ENCODE measurements at regions not wholly inside any gene's neighbourhood (a gene's known extent, or its start where the extent isn't known, plus 50 kb on each side); places are given as distances from the start of the nearest gene placed in this dataset.

GRCh38 chr13:44118881-44119280 is 239.2 kb downstream of the LACC1 start:
- H3K27ac Mint-ChIP-seq: peak overlapping the region; percentile 13
- H3K36me3 Mint-ChIP-seq (ENCODE audit: insufficient read depth in 2 of 2): peaks cover 0 to 4% of the 10 kb centered on the region in 2 donors
- H3K4me1 Mint-ChIP-seq (ENCODE audit: low read depth): no peaks in the 10 kb centered on the region
- ATAC-seq (replicated peaks in 1 of 2) (no peak), DNase-seq (no peak)
- H3K9me3 Mint-ChIP-seq: peaks cover 2 to 5% of the 10 kb centered on the region in 2 donors
- no peak overlapping the region for H3K4me3 Mint-ChIP-seq
- no peaks in the 10 kb centered on the region for H3K27me3 Mint-ChIP-seq (ENCODE audit: low read depth)

DNA sequence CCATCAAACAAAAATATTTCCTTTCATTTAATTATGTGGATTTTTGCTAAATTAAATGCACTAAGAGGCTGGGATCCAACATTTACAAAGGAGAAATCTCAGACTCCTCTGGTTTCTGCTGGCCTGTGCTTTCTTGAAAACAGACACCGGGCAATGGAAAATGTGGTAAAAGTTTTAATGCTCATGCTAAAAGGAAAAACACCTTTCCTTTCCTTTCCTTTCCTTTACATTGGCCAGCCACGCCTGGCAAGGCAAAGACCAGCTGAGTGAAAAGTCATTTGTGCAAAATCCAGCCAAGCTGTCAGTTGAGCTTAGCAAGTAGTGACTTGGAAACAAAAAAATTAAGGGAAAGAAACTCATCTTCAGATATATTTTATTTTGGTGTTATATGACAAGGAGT is 240.3 kb downstream of the LACC1 start:
- Mint-ChIP-seq H3K4me1 (ENCODE audit: low read depth) (no peaks in the 10 kb centered on the region), H3K4me3 (no peak overlapping the region), H3K27me3 (ENCODE audit: low read depth) (no peaks in the 10 kb centered on the region), H3K9me3 (peaks cover 2 to 7% of the 10 kb centered on the region in 2 donors), H3K36me3 (ENCODE audit: insufficient read depth in 2 of 2) (peaks cover 0 to 4% of the 10 kb centered on the region in 2 donors), H3K27ac (no peak overlapping the region)
- DNase-seq: no peak
- no peak for ATAC-seq (replicated peaks in 1 of 2)

GRCh38 chr13:44120849-44121755 is 241.4 kb downstream of the LACC1 start:
- Mint-ChIP-seq H3K27me3 (ENCODE audit: low read depth) (no peaks in the 10 kb centered on the region), H3K4me3 (no peak overlapping the region), H3K9me3 (peaks cover 2 to 10% of the 10 kb centered on the region in 2 donors), H3K27ac (no peak overlapping the region), H3K36me3 (ENCODE audit: insufficient read depth in 2 of 2) (peaks cover 0 to 4% of the 10 kb centered on the region in 2 donors), H3K4me1 (ENCODE audit: low read depth) (no peaks in the 10 kb centered on the region)
- DNase-seq (no peak), ATAC-seq (replicated peaks in 1 of 2) (no peak)

- Mint-ChIP-seq H3K36me3 (ENCODE audit: insufficient read depth in 2 of 2) (peaks cover 0 to 4% of the 10 kb centered on the region in 2 donors), H3K27ac (no peak overlapping the region), H3K4me3 (no peak overlapping the region), H3K9me3 (peaks cover 2 to 10% of the 10 kb centered on the region in 2 donors), H3K4me1 (ENCODE audit: low read depth) (no peaks in the 10 kb centered on the region), H3K27me3 (ENCODE audit: low read depth) (no peaks in the 10 kb centered on the region)
- DNase-seq: no peak
- no peak for ATAC-seq (replicated peaks in 1 of 2)
These were observed 244.6 kb downstream of the LACC1 start for GRCh38 chr13:44124352-44124751.

- peaks cover 2 to 10% of the 10 kb centered on the region in 2 donors for H3K9me3 Mint-ChIP-seq
- H3K4me3 Mint-ChIP-seq: no peak overlapping the region
- H3K27me3 Mint-ChIP-seq (ENCODE audit: low read depth): peaks cover 10% of the 10 kb centered on the region
- no peaks in the 10 kb centered on the region for H3K4me1 Mint-ChIP-seq (ENCODE audit: low read depth)
- no peak for DNase-seq
- H3K27ac Mint-ChIP-seq: no peak overlapping the region
- no peak for ATAC-seq (replicated peaks in 1 of 2)
- peaks cover 0 to 4% of the 10 kb centered on the region in 2 donors for H3K36me3 Mint-ChIP-seq (ENCODE audit: insufficient read depth in 2 of 2)
These were observed 246.3 kb downstream of the LACC1 start for GRCh38 chr13:44125943-44126469.

DNA sequence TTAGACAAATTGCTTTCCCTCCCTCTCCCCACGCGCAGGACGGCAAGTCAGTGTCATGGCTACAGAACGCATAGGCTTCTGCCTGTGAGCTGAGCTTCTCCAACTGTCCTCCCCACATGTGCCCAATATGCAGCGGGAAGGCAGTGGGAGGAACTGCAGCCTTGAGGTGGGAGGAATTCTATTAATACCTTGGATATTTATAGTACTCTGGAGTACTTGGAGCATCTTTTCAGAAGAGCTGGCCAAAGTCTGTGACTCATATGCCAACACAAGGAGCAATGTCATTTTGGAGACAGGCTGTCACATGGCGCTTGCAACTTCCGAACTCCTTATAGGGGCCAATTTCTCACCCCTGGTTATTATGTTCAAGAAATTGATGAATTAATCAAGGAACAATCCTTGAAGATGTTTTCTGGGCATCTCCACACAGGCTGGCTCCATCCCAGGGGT is 245.0 kb upstream of the SERP2 start:
- H3K9me3 Mint-ChIP-seq: peaks cover 0 to 7% of the 10 kb centered on the region in 2 donors
- no peaks in the 10 kb centered on the region for H3K4me1 Mint-ChIP-seq (ENCODE audit: low read depth)
- H3K4me3 Mint-ChIP-seq: no peak overlapping the region
- peaks cover 0 to 1% of the 10 kb centered on the region in 2 donors for H3K36me3 Mint-ChIP-seq (ENCODE audit: insufficient read depth in 2 of 2)
- DNase-seq: no peak
- no peak overlapping the region for H3K27ac Mint-ChIP-seq
- H3K27me3 Mint-ChIP-seq (ENCODE audit: low read depth): peaks cover 20% of the 10 kb centered on the region
- no peak for ATAC-seq (replicated peaks in 1 of 2)

DNA sequence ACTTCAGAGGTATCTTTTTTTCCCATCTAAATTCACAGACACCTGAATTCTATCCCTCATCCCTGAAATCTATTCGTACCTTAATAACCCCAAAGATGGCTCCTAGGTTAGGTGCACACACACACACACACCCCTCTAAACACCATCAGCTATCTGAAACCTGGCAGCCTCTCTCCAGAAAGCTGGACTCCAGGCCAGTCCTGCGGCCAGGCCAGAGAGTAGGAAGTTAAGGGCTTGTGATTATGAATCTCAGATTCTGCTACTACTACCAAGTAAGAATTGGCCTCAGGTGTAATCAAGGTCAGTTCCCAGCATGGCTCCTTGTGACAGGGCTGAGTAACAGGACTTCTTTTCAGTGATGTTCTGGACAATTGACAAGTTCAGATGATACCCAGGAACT is 244.2 kb upstream of the SERP2 start:
- no peak overlapping the region for H3K4me3 Mint-ChIP-seq
- no peaks in the 10 kb centered on the region for H3K36me3 Mint-ChIP-seq (ENCODE audit: insufficient read depth in 2 of 2)
- peaks cover 20% of the 10 kb centered on the region for H3K27me3 Mint-ChIP-seq (ENCODE audit: low read depth)
- H3K27ac Mint-ChIP-seq: no peak overlapping the region
- peaks cover 0 to 3% of the 10 kb centered on the region in 2 donors for H3K9me3 Mint-ChIP-seq
- DNase-seq (no peak), ATAC-seq (replicated peaks in 1 of 2) (no peak)
- H3K4me1 Mint-ChIP-seq (ENCODE audit: low read depth): no peaks in the 10 kb centered on the region

DNA sequence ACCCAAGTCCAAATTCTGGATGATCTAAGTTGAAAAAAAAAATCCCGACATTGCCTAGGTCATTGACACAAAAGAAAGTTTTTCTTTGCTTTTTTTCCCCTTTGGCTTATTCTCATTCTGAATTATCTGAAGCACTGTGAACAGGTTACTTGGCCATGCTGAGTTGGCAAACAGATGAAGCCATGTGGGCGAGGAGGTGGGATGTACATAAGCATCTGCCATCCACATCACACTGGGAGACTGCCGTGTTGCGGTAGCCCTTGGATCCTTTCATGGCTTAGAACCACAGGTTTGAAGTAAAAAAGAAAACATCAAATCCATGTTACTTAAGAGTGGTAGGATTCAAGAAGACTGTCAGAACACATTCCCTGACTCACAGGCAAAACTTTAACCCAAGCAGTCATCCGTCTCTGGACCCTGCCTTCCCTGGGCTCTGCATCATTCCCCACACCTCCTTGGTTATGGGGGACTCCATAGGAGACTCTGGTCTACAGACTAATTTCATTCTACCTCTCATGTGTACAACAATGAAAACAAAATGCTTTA is 242.5 kb upstream of the SERP2 start:
- Mint-ChIP-seq H3K36me3 (ENCODE audit: insufficient read depth in 2 of 2) (no peaks in the 10 kb centered on the region), H3K27ac (no peak overlapping the region), H3K4me3 (no peak overlapping the region), H3K4me1 (ENCODE audit: low read depth) (no peaks in the 10 kb centered on the region), H3K9me3 (no peaks in the 10 kb centered on the region), H3K27me3 (ENCODE audit: low read depth) (peaks cover 20% of the 10 kb centered on the region)
- ATAC-seq (replicated peaks in 1 of 2) (no peak), DNase-seq (no peak)

- Mint-ChIP-seq H3K9me3 (no peaks in the 10 kb centered on the region), H3K27ac (no peak overlapping the region), H3K27me3 (ENCODE audit: low read depth) (peaks cover 20% of the 10 kb centered on the region), H3K36me3 (ENCODE audit: insufficient read depth in 2 of 2) (no peaks in the 10 kb centered on the region), H3K4me1 (ENCODE audit: low read depth) (peaks cover 11% of the 10 kb centered on the region), H3K4me3 (no peak overlapping the region)
- no peak for ATAC-seq (replicated peaks in 1 of 2)
- DNase-seq: no peak
These were observed 240.9 kb upstream of the SERP2 start for GRCh38 chr13:44132710-44133109.

- no peaks in the 10 kb centered on the region for H3K36me3 Mint-ChIP-seq (ENCODE audit: insufficient read depth in 2 of 2)
- H3K9me3 Mint-ChIP-seq: no peaks in the 10 kb centered on the region
- ATAC-seq (replicated peaks in 1 of 2) (no peak), DNase-seq (no peak)
- H3K27me3 Mint-ChIP-seq (ENCODE audit: low read depth): peaks cover 20% of the 10 kb centered on the region
- no peak overlapping the region for H3K27ac Mint-ChIP-seq
- H3K4me3 Mint-ChIP-seq: no peak overlapping the region
- peaks cover 11% of the 10 kb centered on the region for H3K4me1 Mint-ChIP-seq (ENCODE audit: low read depth)
These were observed 240.0 kb upstream of the SERP2 start for GRCh38 chr13:44133626-44134025.

DNA sequence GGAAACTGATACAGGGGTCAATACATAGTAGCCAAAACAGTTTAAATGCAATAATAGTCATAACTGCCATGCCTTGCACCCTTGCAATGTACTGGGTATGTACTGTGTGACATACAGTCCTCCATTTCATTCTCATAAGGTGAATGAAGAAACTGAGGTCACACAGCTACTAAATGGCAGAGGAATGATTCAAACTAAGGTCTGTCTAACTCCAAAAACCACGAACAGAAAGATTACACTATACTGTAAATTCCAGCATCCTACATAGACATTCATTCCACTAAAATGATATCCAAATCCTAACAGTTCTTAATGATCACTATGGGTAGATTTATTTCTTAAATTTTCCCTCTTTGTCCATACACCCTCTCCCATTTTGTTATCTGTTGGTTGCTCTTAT is 238.1 kb upstream of the SERP2 start:
- DNase-seq: no peak
- Mint-ChIP-seq H3K9me3 (no peaks in the 10 kb centered on the region), H3K4me3 (no peak overlapping the region), H3K27ac (no peak overlapping the region), H3K4me1 (ENCODE audit: low read depth) (peaks cover 11% of the 10 kb centered on the region), H3K27me3 (ENCODE audit: low read depth) (peaks cover 13% of the 10 kb centered on the region), H3K36me3 (ENCODE audit: insufficient read depth in 2 of 2) (no peaks in the 10 kb centered on the region)
- no peak for ATAC-seq (replicated peaks in 1 of 2)

GRCh38 chr13:44136696-44137268 is 236.8 kb upstream of the SERP2 start:
- H3K36me3 Mint-ChIP-seq (ENCODE audit: insufficient read depth in 2 of 2): no peaks in the 10 kb centered on the region

DNA sequence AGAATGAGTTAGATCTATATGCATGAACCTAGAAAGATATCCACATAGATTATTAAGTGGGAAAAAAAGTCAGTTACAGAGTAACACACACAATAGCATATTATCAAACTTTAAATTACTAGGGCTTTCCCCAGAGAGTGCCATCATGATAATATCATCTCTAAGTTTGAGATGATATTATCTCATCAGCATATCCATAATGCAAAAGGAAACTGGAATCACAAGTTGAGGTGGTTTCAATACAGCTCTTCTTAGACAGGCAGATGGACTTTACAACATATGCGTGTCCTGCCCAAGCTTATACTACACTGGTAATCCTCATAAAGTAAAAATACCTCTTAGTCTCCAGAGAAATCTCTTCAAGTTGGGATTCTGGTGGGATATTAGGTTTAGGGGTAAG is 236.2 kb upstream of the SERP2 start:
- ATAC-seq (replicated peaks in 1 of 2): no peak
- no peak overlapping the region for H3K27ac Mint-ChIP-seq
- no peaks in the 10 kb centered on the region for H3K9me3 Mint-ChIP-seq

More at GRCh38 chr13:44136696-44137268, 236.8 kb upstream of the SERP2 start:
- Mint-ChIP-seq H3K27ac (no peak overlapping the region), H3K4me3 (no peak overlapping the region), H3K27me3 (ENCODE audit: low read depth) (peaks cover 2% of the 10 kb centered on the region), H3K4me1 (ENCODE audit: low read depth) (peaks cover 20% of the 10 kb centered on the region), H3K9me3 (no peaks in the 10 kb centered on the region)
- DNase-seq (no peak), ATAC-seq (replicated peaks in 1 of 2) (no peak)

More for the DNA sequence above, 236.2 kb upstream of the SERP2 start:
- Mint-ChIP-seq H3K27me3 (ENCODE audit: low read depth) (no peaks in the 10 kb centered on the region), H3K4me3 (no peak overlapping the region), H3K4me1 (ENCODE audit: low read depth) (peaks cover 24% of the 10 kb centered on the region), H3K36me3 (ENCODE audit: insufficient read depth in 2 of 2) (no peaks in the 10 kb centered on the region)
- DNase-seq: no peak
